ENCODE measurements at regions not wholly inside any gene's neighbourhood (a gene's known extent, or its start where the extent isn't known, plus 50 kb on each side); places are given as distances from the start of the nearest gene placed in this dataset.

- DNase-seq (ENCODE audit: low spot score), result no peak
- in situ Hi-C loops (cut with MboI; ENCODE audit: low sequenced_read_pairs, unreplicated experiment), result no loop called here
- TF ChIP-seq CTCF (IDR thresholded peaks at IDR 0.05; ENCODE audit: borderline replicate concordance, control extremely low read depth, extremely low read depth, insufficient read depth, missing control alignments), result no peak
Measured at GRCh38 chr5:51860532-51861018, 477.3 kb downstream of the ISL1 start.

GRCh38 chr5:51872144-51872543, 488.9 kb downstream of the ISL1 start:
- in situ Hi-C loops (cut with MboI; ENCODE audit: low sequenced_read_pairs, unreplicated experiment), result no loop called here
- TF ChIP-seq CTCF (IDR thresholded peaks at IDR 0.05; ENCODE audit: borderline replicate concordance, control extremely low read depth, extremely low read depth, insufficient read depth, missing control alignments), result no peak
- DNase-seq (ENCODE audit: low spot score), result no peak

GRCh38 chr5:51881901-51882300, 498.7 kb downstream of the ISL1 start:
- DNase-seq (ENCODE audit: low spot score), result no peak
- no peak for TF ChIP-seq CTCF (IDR thresholded peaks at IDR 0.05; ENCODE audit: borderline replicate concordance, control extremely low read depth, extremely low read depth, insufficient read depth, missing control alignments)
- in situ Hi-C loops (cut with MboI; ENCODE audit: low sequenced_read_pairs, unreplicated experiment), result no loop called here

GRCh38 chr5:51882647-51883046, 499.4 kb downstream of the ISL1 start:
- TF ChIP-seq CTCF (IDR thresholded peaks at IDR 0.05; ENCODE audit: borderline replicate concordance, control extremely low read depth, extremely low read depth, insufficient read depth, missing control alignments), result no peak
- in situ Hi-C loops (cut with MboI; ENCODE audit: low sequenced_read_pairs, unreplicated experiment), result no loop called here
- DNase-seq (ENCODE audit: low spot score), result no peak

GRCh38 chr5:51889703-51890102, 506.5 kb downstream of the ISL1 start:
- no peak for DNase-seq (ENCODE audit: low spot score)
- in situ Hi-C loops (cut with MboI; ENCODE audit: low sequenced_read_pairs, unreplicated experiment), result no loop called here
- no peak for TF ChIP-seq CTCF (IDR thresholded peaks at IDR 0.05; ENCODE audit: borderline replicate concordance, control extremely low read depth, extremely low read depth, insufficient read depth, missing control alignments)

GRCh38 chr5:51890435-51891116, 507.3 kb downstream of the ISL1 start:
- in situ Hi-C loops (cut with MboI; ENCODE audit: low sequenced_read_pairs, unreplicated experiment), result no loop called here
- no peak for DNase-seq (ENCODE audit: low spot score)
- no peak for TF ChIP-seq CTCF (IDR thresholded peaks at IDR 0.05; ENCODE audit: borderline replicate concordance, control extremely low read depth, extremely low read depth, insufficient read depth, missing control alignments)
